ENCODE measurements at regions not wholly inside any gene's neighbourhood (a gene's known extent, or its start where the extent isn't known, plus 50 kb on each side); places are given as distances from the start of the nearest gene placed in this dataset.
A peak's percentile ranks its signal among the peaks of the same experiment; 100 is the strongest.

GRCh38 chr2:177074099-177074710 lies 138.4 kb upstream of the HNRNPA3 start:
- H3K27me3 ChIP-seq, result no peaks in the 10 kb centered on the region
- no peak overlapping the region for H3K27ac ChIP-seq
- H3K36me3 ChIP-seq, result no peaks in the 10 kb centered on the region
- H3K4me3 ChIP-seq, result no peak overlapping the region
- no peaks in the 10 kb centered on the region for H3K4me1 ChIP-seq
- no peak for DNase-seq
- no peaks in the 10 kb centered on the region for H3K9me3 ChIP-seq (replicated peaks)

GRCh38 chr2:177075254-177075653 lies 137.3 kb upstream of the HNRNPA3 start:
- no peak overlapping the region for H3K4me3 ChIP-seq
- no peaks in the 10 kb centered on the region for H3K9me3 ChIP-seq (replicated peaks)
- H3K36me3 ChIP-seq, result no peaks in the 10 kb centered on the region
- no peaks in the 10 kb centered on the region for H3K27me3 ChIP-seq
- no peaks in the 10 kb centered on the region for H3K4me1 ChIP-seq
- no peak for DNase-seq
- H3K27ac ChIP-seq, result no peak overlapping the region

GRCh38 chr2:177076636-177077179 lies 135.9 kb upstream of the HNRNPA3 start:
- H3K27ac ChIP-seq, result no peak overlapping the region
- no peak overlapping the region for H3K4me3 ChIP-seq
- no peaks in the 10 kb centered on the region for H3K27me3 ChIP-seq
- no peaks in the 10 kb centered on the region for H3K36me3 ChIP-seq
- H3K9me3 ChIP-seq (replicated peaks), result no peaks in the 10 kb centered on the region
- DNase-seq, result no peak
- no peaks in the 10 kb centered on the region for H3K4me1 ChIP-seq

- H3K27ac ChIP-seq, result no peak overlapping the region
- H3K36me3 ChIP-seq, result no peaks in the 10 kb centered on the region
- no peaks in the 10 kb centered on the region for H3K9me3 ChIP-seq (replicated peaks)
- H3K4me3 ChIP-seq, result no peak overlapping the region
- H3K4me1 ChIP-seq, result no peaks in the 10 kb centered on the region
- H3K27me3 ChIP-seq, result peaks cover 6% of the 10 kb centered on the region; the same call in 1 of the 2 replicates
- DNase-seq, result no peak
Measured at GRCh38 chr2:177077778-177078177, 134.8 kb upstream of the HNRNPA3 start.

GRCh38 chr2:177078416-177078815 lies 134.2 kb upstream of the HNRNPA3 start:
- no peaks in the 10 kb centered on the region for H3K9me3 ChIP-seq (replicated peaks)
- no peak overlapping the region for H3K27ac ChIP-seq
- peaks cover 6% of the 10 kb centered on the region; the same call in 1 of the 2 replicates for H3K27me3 ChIP-seq
- H3K36me3 ChIP-seq, result no peaks in the 10 kb centered on the region
- no peak overlapping the region for H3K4me3 ChIP-seq
- H3K4me1 ChIP-seq, result no peaks in the 10 kb centered on the region
- DNase-seq, result no peak

- H3K36me3 ChIP-seq, result no peaks in the 10 kb centered on the region
- no peak overlapping the region for H3K4me3 ChIP-seq
- no peak overlapping the region for H3K27ac ChIP-seq
- H3K9me3 ChIP-seq (replicated peaks), result no peaks in the 10 kb centered on the region
- peaks cover 6% of the 10 kb centered on the region; the same call in 1 of the 2 replicates for H3K27me3 ChIP-seq
- no peak for DNase-seq
- H3K4me1 ChIP-seq, result no peaks in the 10 kb centered on the region
Measured at GRCh38 chr2:177078855-177079254, 133.7 kb upstream of the HNRNPA3 start.

DNA sequence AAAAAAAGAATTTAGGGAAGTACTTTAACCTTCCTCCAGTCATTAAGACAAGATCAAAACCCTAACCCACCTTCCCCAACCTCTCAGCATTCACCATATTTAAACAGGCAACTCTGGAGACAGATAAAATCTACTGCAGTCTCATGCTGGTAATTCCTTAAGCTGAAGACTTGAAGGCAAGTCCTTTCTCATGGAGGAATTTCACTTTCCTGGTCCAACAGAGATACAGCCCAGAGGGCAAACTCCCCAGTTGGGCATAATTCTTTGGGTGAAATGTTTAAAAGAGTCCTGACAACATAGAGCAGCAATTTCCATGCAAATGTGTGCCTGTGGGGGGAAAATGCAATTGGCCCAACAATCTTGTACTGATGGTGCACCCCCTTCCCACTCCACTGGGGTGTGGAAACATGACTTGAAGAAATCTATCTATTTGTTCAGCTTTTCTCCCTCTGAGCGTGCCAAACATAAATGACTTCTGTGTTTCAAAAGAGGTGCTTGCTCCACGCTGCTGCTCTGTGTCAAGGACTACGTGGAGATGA lies 131.8 kb upstream of the HNRNPA3 start:
- Histone ChIP-seq H3K4me3 (no peak overlapping the region), H3K9me3 (replicated peaks) (no peaks in the 10 kb centered on the region), H3K27me3 (peaks cover 6% of the 10 kb centered on the region; the same call in 1 of the 2 replicates), H3K4me1 (no peaks in the 10 kb centered on the region), H3K36me3 (no peaks in the 10 kb centered on the region), H3K27ac (no peak overlapping the region)
- no peak for DNase-seq

GRCh38 chr2:177084607-177085006 lies 128.0 kb upstream of the HNRNPA3 start:
- H3K27ac ChIP-seq, result no peak overlapping the region
- H3K9me3 ChIP-seq (replicated peaks), result no peaks in the 10 kb centered on the region
- H3K27me3 ChIP-seq, result peaks cover 6% of the 10 kb centered on the region; the same call in 1 of the 2 replicates
- H3K4me3 ChIP-seq, result no peak overlapping the region
- no peak for DNase-seq
- H3K36me3 ChIP-seq, result no peaks in the 10 kb centered on the region
- H3K4me1 ChIP-seq, result no peaks in the 10 kb centered on the region

- Histone ChIP-seq H3K27ac (no peak overlapping the region), H3K36me3 (no peaks in the 10 kb centered on the region), H3K4me3 (no peak overlapping the region), H3K4me1 (no peaks in the 10 kb centered on the region), H3K27me3 (no peaks in the 10 kb centered on the region), H3K9me3 (replicated peaks) (no peaks in the 10 kb centered on the region)
- DNase-seq, result no peak
Measured at GRCh38 chr2:177088529-177088928, 124.1 kb upstream of the HNRNPA3 start.

- no peaks in the 10 kb centered on the region for H3K9me3 ChIP-seq (replicated peaks)
- no peaks in the 10 kb centered on the region for H3K36me3 ChIP-seq
- H3K4me3 ChIP-seq, result no peak overlapping the region
- DNase-seq, result no peak
- H3K27ac ChIP-seq, result no peak overlapping the region
- no peaks in the 10 kb centered on the region for H3K4me1 ChIP-seq
- H3K27me3 ChIP-seq, result no peaks in the 10 kb centered on the region
Measured at GRCh38 chr2:177090967-177091366, 121.6 kb upstream of the HNRNPA3 start.

- Histone ChIP-seq H3K9me3 (replicated peaks) (no peaks in the 10 kb centered on the region), H3K27ac (no peak overlapping the region), H3K4me3 (no peak overlapping the region)
Measured at GRCh38 chr2:177093371-177093770, 119.2 kb upstream of the HNRNPA3 start.

GRCh38 chr2:177098001-177098613 lies 114.5 kb upstream of the HNRNPA3 start:
- no peak overlapping the region for H3K4me3 ChIP-seq

More at GRCh38 chr2:177093371-177093770, 119.2 kb upstream of the HNRNPA3 start:
- H3K36me3 ChIP-seq, result no peaks in the 10 kb centered on the region
- no peaks in the 10 kb centered on the region for H3K27me3 ChIP-seq
- no peaks in the 10 kb centered on the region for H3K4me1 ChIP-seq
- DNase-seq, result no peak

DNA sequence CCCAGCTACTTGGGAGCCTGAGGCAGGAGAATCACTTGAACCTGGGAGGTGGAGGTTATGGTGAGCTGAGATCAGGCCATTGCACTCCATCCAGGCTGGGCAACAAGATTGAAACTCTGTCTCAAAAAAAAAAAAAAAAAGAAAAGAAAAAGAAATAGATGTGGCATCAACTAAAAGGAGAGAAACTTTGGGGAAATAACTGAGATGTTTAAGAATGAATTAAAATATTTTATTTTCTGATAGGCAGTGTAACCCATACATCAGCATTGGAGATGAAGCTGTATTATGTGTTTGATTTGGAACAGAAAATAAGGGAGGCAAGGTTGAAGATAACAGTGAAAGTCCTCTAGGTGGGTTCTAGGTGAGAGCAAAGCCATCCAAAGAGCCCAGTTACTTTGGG lies 110.7 kb upstream of the HNRNPA3 start:
- DNase-seq, result no peak
- Histone ChIP-seq H3K9me3 (replicated peaks) (no peaks in the 10 kb centered on the region), H3K4me3 (no peak overlapping the region), H3K27ac (no peak overlapping the region), H3K36me3 (no peaks in the 10 kb centered on the region), H3K4me1 (no peaks in the 10 kb centered on the region), H3K27me3 (no peaks in the 10 kb centered on the region)

More at GRCh38 chr2:177098001-177098613, 114.5 kb upstream of the HNRNPA3 start:
- no peaks in the 10 kb centered on the region for H3K27me3 ChIP-seq
- H3K36me3 ChIP-seq, result no peaks in the 10 kb centered on the region
- no peak for DNase-seq
- no peak overlapping the region for H3K27ac ChIP-seq
- H3K9me3 ChIP-seq (replicated peaks), result no peaks in the 10 kb centered on the region
- no peaks in the 10 kb centered on the region for H3K4me1 ChIP-seq

- Histone ChIP-seq H3K9me3 (replicated peaks) (no peaks in the 10 kb centered on the region), H3K27ac (no peak overlapping the region), H3K36me3 (no peaks in the 10 kb centered on the region), H3K4me1 (no peaks in the 10 kb centered on the region), H3K27me3 (no peaks in the 10 kb centered on the region), H3K4me3 (no peak overlapping the region)
- peak in 1 of 2 experiments; percentile 13 for DNase-seq
Measured at GRCh38 chr2:177106212-177106611, 106.4 kb upstream of the HNRNPA3 start.

DNA sequence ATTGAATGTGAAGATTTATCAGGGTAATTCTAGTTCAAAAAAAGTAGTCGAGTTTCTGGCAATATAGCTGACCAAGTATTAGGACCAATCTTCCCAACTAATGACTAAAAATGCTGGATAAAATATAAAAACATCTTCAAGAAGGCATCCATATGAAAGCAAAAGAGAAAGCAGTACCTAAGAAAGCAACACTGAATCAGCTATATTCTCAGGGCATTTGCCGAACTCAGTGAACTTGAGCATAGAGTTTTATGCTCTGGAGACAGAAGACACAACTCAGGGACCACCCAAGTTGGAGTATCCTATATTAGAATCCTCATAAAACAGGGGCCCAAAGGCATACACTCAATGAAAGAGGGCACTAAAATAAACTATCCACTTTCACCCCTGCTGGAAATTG lies 103.7 kb upstream of the HNRNPA3 start:
- Histone ChIP-seq H3K27me3 (no peaks in the 10 kb centered on the region), H3K27ac (no peak overlapping the region), H3K4me1 (no peaks in the 10 kb centered on the region), H3K9me3 (replicated peaks) (no peaks in the 10 kb centered on the region), H3K4me3 (no peak overlapping the region), H3K36me3 (no peaks in the 10 kb centered on the region)
- peak in 1 of 2 experiments; percentile 33 for DNase-seq

Measured in SJCRH30 (cell line).